DND-41 (cell line): ENCODE measurements at regions not wholly inside any gene's neighbourhood (a gene's known extent, or its start where the extent isn't known, plus 50 kb on each side); places are given as distances from the start of the nearest gene placed in this dataset.

Source experiments
- CTCF ChIP-seq: IDR thresholded peaks from 2 replicates; pipeline ENCODE4 v1.5.1; 2012; ENCODE audit warnings: borderline replicate concordance, low read length, moderate library complexity, mild to moderate bottlenecking; ENCODE audit not compliant: poor library complexity, severe bottlenecking; ENCODE audit errors: extremely low read depth
- EZH2 ChIP-seq: IDR thresholded peaks from 3 replicates; pipeline ENCODE4 v1.6.1; 2012; ENCODE audit warnings: borderline replicate concordance, low read depth, mild to moderate bottlenecking, moderate library complexity, low read length, inconsistent platforms; ENCODE audit not compliant: severe bottlenecking

GRCh38 chr12:59282999-59283398, 312.8 kb upstream of the SLC16A7 start:
- no peak for TF ChIP-seq CTCF
- no peak for TF ChIP-seq EZH2
